KOPT-K1 (cell line): ENCODE measurements at regions not wholly inside any gene's neighbourhood (a gene's known extent, or its start where the extent isn't known, plus 50 kb on each side); places are given as distances from the start of the nearest gene placed in this dataset.
"Not testable (repeated sequence)": the region's sequence is repeated elsewhere in the genome, so short reads cannot be mapped to it uniquely, and the experiment has no call there.

Source experiments
- H3K27ac ChIP-seq: fragments of 200-600 bp; sonication (generic); 2 replicates; pipeline ENCODE4 v1.5.1; 2016; ENCODE audit warnings: antibody characterized with exemption, mild to moderate bottlenecking, low read depth, low read length; ENCODE audit not compliant: poor library complexity, severe bottlenecking
- H3K36me3 ChIP-seq: fragments of 200-600 bp; sonication (generic); 2 replicates; pipeline ENCODE4 v1.5.1; 2017; ENCODE audit warnings: antibody characterized with exemption, mild to moderate bottlenecking, low read length, moderate library complexity; ENCODE audit not compliant: insufficient read depth
- H3K9me3 ChIP-seq: fragments of 200-600 bp; sonication (generic); 2 replicates; pipeline ENCODE4 v1.5.1; 2017; ENCODE audit warnings: antibody characterized with exemption, low read length, mild to moderate bottlenecking; ENCODE audit not compliant: insufficient read depth, poor library complexity, severe bottlenecking

DNA sequence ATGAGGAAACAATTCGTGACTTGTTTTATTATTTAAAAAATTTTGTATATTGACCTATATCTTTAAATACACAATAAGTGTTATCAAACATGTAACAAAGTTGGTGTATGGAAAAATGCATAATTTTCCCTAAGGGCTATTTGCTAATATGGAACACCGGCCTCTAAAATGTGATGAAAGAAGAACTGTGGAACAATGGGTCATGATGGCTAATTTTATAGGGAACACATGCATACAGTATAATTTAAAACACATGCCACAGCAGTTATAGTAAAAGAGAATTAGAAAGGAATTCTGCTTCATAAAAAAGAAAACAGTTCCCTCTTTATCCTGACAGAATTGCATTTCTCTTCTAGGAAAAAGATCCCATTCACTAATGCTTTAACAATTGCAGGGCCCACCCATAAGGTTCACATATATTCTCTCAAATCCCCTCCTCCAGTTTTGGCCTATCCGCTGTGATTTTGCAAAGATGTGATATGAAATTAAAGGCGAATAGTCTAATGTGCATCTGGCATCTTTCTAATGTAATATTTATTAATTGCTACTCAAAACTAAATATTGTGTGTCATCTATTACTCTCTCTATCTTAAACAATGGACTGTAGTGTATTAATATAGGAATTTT, 628.1 kb upstream of the CITED2 start:
- no peak overlapping the region for H3K27ac ChIP-seq

DNA sequence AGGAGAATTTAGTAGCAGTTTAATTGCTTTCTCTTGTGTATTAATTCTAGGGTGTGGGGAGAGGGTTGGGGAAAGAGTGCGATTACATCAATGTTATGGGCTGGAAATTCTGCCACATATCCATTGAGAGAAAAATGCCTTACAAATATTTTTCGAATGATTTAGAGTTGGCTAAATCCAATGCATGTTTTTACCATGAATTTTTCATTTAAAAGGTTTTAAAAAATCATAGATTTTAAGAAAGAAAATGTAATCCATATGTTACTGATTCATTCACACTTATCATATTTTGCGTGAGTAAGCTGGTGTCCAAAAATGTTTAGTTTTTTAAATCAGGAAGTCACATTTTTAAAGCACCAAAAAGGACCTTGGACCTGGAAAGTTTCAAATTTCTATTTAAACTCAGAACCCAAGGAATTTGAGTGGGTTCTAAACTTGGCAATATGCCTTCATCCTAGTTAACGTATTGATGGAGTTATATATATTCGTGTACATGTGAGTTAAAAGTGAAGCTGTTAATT, 627.4 kb upstream of the CITED2 start:
- Histone ChIP-seq H3K9me3 (no peaks in the 10 kb centered on the region), H3K27ac (no peak overlapping the region), H3K36me3 (no peaks in the 10 kb centered on the region)

More for the DNA sequence above, 628.1 kb upstream of the CITED2 start:
- H3K36me3 ChIP-seq, result no peaks in the 10 kb centered on the region
- no peaks in the 10 kb centered on the region for H3K9me3 ChIP-seq

DNA sequence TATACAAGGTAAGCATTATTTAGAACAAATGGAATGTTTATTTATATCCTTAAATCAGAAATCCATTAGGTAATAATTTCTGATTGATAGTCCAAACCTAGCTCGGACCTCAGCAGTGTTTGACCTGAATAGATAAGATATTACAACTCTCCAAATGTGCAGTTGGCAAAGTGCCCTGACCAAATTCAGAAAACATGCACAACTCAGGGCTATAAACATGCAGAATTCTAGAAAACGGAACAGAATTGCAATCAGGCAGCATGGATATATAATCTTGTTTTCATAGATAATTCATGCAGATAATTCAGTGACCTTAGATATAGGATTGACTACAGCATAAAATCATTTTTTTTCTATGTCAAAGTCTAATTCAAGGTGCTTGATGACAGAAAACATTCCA, 626.6 kb upstream of the CITED2 start:
- Histone ChIP-seq H3K36me3 (no peaks in the 10 kb centered on the region), H3K27ac (no peak overlapping the region), H3K9me3 (no peaks in the 10 kb centered on the region)

DNA sequence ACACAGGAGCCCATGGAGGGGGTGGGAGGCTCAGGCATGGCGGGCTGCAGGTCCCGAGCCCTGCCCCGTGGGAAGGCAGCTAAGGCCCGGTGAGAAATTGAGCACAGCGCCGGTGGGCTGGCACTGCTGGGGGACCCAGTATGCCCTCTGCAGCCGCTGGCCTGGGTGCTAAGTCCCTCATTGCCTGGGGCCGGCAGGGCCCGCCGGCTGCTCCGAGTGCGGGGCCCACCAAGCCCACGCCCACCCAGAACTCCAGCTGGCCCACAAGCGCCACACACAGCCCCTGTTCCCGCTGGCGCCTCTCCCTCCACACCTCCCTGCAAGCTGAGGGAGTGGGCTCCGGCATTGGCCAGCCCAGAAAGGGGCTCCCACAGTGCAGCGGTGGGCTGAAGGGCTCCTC, 625.2 kb upstream of the CITED2 start:
- H3K27ac ChIP-seq, H3K36me3 ChIP-seq, H3K9me3 ChIP-seq: not testable (repeated sequence)

DNA sequence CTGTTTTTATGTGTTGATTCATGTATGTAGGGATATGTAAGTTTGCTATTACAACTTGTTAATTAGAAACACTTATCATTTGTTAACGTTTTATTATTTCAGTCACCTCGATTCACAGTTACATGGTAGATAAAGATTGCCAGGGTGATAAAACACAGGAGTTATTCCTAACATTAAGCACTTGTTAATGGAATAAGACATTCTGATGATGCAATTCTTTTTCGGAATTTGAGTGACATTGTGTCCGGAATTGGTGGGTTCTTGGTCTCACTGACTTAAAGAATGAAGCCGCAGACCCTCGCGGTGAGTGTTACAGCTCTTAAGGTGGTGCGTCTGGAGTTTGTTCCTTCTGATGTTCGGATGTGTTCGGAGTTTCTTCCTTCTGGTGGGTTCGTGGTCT, 624.0 kb upstream of the CITED2 start:
- H3K36me3 ChIP-seq, H3K27ac ChIP-seq, H3K9me3 ChIP-seq: not testable (repeated sequence)

DNA sequence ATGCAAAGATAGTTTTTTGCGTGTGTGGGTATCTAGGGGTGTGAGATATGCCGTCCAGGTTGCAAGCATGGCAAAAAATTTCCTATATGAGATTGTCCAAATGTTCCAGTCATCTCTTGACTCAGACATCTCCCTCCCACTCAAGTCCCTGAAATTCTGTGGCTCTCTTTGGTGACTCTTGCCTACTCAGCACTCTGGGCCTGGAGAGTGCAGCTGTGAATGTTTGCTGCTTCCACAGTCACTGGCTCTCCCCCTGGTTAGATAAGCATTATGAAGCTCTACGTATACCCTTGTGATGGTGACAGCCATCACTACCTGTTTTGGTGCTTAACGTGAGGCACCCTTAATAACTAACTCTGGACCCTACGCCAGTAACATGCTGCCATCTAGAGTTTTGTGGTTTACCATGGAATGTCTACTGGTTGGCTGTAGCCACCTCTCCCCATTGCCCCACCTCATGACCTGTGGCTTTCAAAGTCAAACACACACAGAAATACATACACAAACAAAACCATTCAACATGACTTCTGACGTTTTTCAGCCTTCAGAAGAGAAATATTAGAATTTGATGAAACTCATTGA, 621.9 kb upstream of the CITED2 start:
- H3K27ac ChIP-seq, result no peak overlapping the region
- H3K9me3 ChIP-seq, result no peaks in the 10 kb centered on the region
- H3K36me3 ChIP-seq, result no peaks in the 10 kb centered on the region

DNA sequence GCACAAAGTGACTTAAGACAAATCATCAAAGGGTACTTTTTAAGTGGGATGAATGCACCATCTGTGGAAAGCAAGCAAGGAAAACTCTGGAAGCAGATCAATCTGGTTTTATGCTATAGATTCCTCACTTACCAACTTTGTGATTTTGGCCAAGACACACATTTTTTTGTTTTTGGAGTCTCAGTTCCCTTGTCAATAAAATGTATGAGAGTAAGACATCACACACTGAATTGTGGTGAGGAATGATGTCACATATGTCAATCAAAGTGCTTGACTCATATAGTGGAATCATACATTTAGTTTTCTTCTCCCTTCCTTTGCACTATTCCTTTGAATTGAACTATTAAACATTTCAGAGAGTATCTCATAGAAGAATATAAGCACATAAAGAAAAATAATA, 620.5 kb upstream of the CITED2 start:
- no peaks in the 10 kb centered on the region for H3K9me3 ChIP-seq
- no peak overlapping the region for H3K27ac ChIP-seq
- no peaks in the 10 kb centered on the region for H3K36me3 ChIP-seq

DNA sequence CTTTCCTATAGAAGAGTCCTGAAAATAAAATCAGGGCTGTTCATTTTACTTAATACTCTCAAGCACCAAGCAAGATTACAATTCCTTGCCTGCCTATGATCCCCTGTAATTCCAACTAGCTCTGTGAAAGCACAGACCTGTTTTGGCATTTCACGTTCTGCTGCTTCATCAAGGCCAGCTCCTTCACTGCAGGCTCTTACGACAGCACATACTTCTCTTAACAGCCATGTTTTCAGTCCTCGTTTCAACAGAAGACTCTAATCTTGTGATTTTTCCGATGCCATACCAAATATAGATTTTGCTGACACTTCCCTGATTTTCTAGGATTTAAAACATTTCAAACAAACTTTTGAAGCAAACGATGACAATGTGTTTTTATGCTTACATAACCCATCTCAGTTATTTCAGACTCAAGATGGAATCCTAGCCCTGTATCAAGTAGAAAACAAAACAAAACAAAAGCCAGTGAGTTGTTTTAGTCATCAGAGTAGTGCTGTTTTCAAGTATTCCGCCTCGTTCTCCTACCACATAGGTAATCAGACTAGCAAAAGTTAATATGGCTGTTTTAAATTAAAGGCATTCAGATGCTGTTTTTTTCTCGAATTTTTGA, 616.5 kb upstream of the CITED2 start:
- no peaks in the 10 kb centered on the region for H3K9me3 ChIP-seq
- no peak overlapping the region for H3K27ac ChIP-seq
- no peaks in the 10 kb centered on the region for H3K36me3 ChIP-seq

DNA sequence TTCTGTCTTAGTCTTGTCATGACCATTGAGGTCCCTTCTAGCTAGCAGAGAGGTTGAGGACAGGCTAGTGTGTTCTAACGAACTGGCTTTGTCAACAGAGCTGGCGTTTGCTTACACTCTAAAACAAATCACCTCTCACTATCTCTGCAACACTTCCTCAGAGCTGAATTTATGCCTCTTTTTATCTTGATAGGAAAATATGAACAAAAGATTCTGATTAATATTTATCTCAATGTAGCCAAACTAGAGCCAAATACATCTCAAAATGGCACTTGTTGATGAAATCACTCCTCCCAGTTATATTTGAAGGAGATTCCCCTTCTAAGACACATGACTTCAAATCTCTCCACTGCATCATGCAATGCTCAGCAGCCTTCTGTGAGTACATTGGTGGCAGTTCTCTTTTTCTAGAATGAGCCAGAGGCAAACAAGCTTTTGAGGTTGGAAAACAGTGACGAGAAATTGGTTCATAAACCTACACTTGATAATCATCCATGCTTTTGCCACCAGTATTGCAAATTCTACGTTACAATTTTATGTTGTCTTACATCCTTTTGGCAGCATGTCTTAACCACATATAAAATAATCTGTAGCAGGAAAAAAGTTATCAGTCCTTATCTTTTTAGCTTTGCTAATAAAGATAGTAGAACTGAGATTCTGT, 615.7 kb upstream of the CITED2 start:
- Histone ChIP-seq H3K36me3 (no peaks in the 10 kb centered on the region), H3K9me3 (no peaks in the 10 kb centered on the region), H3K27ac (no peak overlapping the region)

DNA sequence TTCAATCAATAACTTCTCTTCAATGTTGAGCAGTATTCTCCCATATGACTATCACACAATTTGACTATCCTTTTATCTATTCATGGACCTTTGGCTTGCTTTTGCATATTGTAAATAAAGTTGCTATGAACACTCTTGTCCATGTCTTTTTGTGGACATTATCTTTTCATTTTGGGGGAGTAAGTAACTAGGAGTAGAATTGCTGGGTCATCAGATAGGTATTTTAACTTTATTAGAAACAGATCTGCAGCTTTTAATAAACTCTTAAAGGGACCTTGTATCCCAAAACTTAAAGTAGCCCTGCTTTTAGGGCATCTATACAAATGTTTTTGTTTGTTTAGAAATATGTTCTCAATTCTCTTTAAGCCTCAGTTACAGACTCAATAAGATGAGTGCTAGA, 614.2 kb upstream of the CITED2 start:
- H3K27ac ChIP-seq, result no peak overlapping the region
- H3K9me3 ChIP-seq, result no peaks in the 10 kb centered on the region
- H3K36me3 ChIP-seq, result no peaks in the 10 kb centered on the region

DNA sequence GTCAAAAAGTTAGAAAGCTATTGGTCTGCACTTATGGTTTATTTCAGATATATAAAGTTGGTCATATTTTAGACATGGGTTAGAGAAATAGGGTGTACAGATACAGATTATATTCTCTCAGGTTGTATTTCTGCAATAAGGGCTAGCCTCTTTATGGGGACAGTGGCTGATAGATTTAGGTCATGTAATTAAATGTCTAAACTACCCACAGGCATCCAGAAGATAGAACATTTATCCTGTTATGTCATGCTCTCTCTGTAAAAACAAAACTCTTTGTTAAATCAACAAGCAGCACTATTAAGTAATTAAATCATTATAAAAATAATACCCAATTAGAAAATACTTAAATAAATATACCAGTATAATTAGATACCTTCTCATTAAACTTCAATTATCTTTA, 612.6 kb upstream of the CITED2 start:
- H3K9me3 ChIP-seq, result no peaks in the 10 kb centered on the region
- no peaks in the 10 kb centered on the region for H3K36me3 ChIP-seq
- no peak overlapping the region for H3K27ac ChIP-seq

DNA sequence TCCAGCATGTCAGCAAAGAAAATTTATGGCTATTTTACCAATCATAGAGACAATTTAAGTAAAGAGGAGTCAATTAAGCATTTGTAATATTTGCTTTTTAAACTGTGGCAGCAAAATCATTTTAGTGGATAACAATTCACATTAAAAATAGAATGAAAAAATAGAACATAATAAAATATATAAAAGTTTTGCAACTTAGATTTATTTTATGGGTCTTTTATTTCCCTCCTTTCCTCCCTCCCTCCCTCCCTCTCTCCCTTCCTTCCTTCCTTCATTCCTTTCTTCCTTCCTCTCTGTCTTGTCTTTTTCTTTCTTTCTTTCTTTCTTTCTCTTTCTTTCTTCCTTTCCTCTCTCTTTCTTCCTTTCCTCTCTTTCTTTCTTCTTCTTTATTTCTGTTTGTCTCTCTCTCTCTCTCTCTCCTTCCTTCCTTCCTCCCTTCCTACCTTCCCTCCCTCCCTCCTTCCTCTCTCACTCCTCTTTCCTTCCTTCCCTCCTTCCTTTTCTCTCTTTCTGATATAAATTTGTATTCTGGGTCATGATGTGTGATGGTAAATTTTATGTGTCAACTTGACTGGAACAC, 610.9 kb upstream of the CITED2 start:
- Histone ChIP-seq H3K36me3 (no peaks in the 10 kb centered on the region), H3K27ac (no peak overlapping the region), H3K9me3 (no peaks in the 10 kb centered on the region)

DNA sequence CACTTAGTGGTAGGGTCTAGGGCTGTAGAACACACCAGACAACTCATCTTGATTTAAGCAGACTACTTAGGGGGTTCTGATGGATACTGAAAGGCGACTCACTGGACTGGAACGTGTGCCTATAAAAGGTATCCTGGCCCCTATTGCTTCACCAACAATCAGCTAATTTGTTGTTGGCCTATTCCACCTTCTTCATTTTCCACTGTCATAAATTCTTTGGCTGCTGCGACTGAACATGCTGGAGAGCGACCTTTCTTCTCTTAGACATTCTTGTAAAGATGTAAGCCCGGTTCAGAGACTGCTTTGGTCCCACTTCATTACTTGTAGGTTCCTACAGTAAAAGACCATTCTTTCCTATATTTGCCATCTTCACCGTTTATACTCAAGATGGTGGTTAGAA, 609.9 kb upstream of the CITED2 start:
- H3K27ac ChIP-seq, result no peak overlapping the region

DNA sequence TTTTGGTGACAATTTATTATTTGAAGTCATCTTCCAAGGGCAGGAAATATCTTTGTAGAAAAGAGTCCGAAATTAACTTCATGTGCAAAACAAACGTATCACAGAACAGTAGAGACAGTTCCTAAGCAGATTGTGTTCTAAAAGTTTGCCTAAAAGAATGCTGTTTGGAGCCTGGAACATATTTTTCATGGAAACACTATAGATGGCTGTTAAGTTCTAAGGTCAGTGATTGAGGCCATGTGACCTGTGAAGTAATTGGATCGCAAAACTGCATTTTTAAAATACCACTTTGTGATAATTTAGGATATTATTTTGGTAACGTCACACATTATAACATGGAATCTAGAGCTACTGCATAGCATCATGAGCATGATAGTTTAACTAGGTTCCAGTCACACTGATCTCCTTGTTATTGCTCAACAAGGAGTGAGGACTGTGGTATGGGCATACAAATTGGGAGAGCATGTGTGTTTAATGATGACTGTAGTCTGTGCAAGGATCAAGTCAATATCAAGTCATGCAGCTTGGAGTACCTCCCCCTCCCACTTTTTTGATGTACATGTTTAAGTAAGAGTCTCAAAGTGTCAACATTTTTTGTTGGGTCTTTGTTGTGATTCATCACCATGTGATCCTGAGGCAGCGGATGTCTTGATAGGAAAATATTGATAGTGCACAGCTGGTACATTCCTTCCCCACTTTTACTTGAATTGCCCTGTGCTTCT, 609.3 kb upstream of the CITED2 start:
- no peak overlapping the region for H3K27ac ChIP-seq
- H3K36me3 ChIP-seq, result no peaks in the 10 kb centered on the region
- H3K9me3 ChIP-seq, result no peaks in the 10 kb centered on the region

More for the DNA sequence above, 609.9 kb upstream of the CITED2 start:
- Histone ChIP-seq H3K36me3 (no peaks in the 10 kb centered on the region), H3K9me3 (no peaks in the 10 kb centered on the region)
